ENCODE measurements at regions not wholly inside any gene's neighbourhood (a gene's known extent, or its start where the extent isn't known, plus 50 kb on each side); places are given as distances from the start of the nearest gene placed in this dataset.

GRCh38 chr5:73306741-73307275 lies 133.8 kb downstream of the TMEM174 start:
- ChIA-PET SMC1A (ENCODE audit: uncharacterized antibody, unreplicated experiment) (no interaction called here), RAD21 (ENCODE audit: unreplicated experiment) (no interaction called here), CTCF (no interaction called here), POLR2A (no interaction called here)
- ATAC-seq, result no peak
- Histone ChIP-seq H3K4me1 (ENCODE audit: control insufficient read depth, insufficient read depth, low read length) (no peaks in the 10 kb centered on the region), H3K9ac (ENCODE audit: control insufficient read depth, insufficient read depth, low read length) (no peak overlapping the region), H3K36me3 (ENCODE audit: control insufficient read depth in 2 of 2, insufficient read depth in 2 of 2, low read length in 1 of 2) (no peaks in the 10 kb centered on the region), H3K4me2 (ENCODE audit: control insufficient read depth, insufficient read depth) (no peak overlapping the region), H3K27ac (ENCODE audit: control insufficient read depth, insufficient read depth) (no peak overlapping the region), H3K27me3 (replicated peaks in 1 of 2; ENCODE audit: control insufficient read depth in 2 of 2, insufficient read depth in 2 of 2, low read length in 1 of 2) (peaks cover 0 to 5% of the 10 kb centered on the region in 2 experiments; a peak in 3 of 4 replicates), H3K9me3 (replicated peaks; ENCODE audit: control insufficient read depth, insufficient read depth, low read length) (no peaks in the 10 kb centered on the region; the same call in 1 of the 3 replicates), H3K4me3 (no peak overlapping the region), H4K20me1 (ENCODE audit: control insufficient read depth, insufficient read depth) (no peaks in the 10 kb centered on the region), H2AFZ (ENCODE audit: control insufficient read depth, low read depth, low read length) (no peak overlapping the region), H3K79me2 (ENCODE audit: control insufficient read depth, insufficient read depth, low read length) (no peaks in the 10 kb centered on the region)
- intact Hi-C loops (cut with micrococcal nuclease; ENCODE audit: unreplicated experiment) (loop anchor here (5.0 kb wide), 1 partner anchor 70 kb away; no protein-coding TSS in a partner anchor), in situ Hi-C loops (cut with MboI) (no loop called here)
- 0% methylated on average over 7 of the region's 7 CpGs for WGBS (ENCODE audit: insufficient coverage, insufficient replicate concordance, low lambda C conversion rate, missing lambda C conversion rate)
- no peak for FAIRE-seq
- no TSS peak for BruUV-seq (replicated peaks)
- DNase-seq (ENCODE audit: low read depth, low spot score), result no peak
- TF ChIP-seq NR2C1 (IDR thresholded peaks at IDR 0.05), result no peak
- no peak for TF ChIP-seq NR2C2 (IDR thresholded peaks at IDR 0.05; ENCODE audit: borderline replicate concordance, control insufficient read depth, insufficient read length, low read depth)
- TF ChIP-seq HDGF (IDR thresholded peaks at IDR 0.05), result no peak
- TF ChIP-seq CHD2 (IDR thresholded peaks at IDR 0.05; ENCODE audit: borderline replicate concordance, low read depth, low read length), result no peak
- no peak for TF ChIP-seq ELK1 (IDR thresholded peaks at IDR 0.05; ENCODE audit: low read depth, low read length)
- TF ChIP-seq POLR2AphosphoS2 (IDR thresholded peaks at IDR 0.05; ENCODE audit: low read depth, low read length), result no peak
- no peak for TF ChIP-seq SIX5 (IDR thresholded peaks at IDR 0.05; ENCODE audit: low read depth, low read length, severe bottlenecking)
- no peak for TF ChIP-seq GATAD2B (conservative IDR thresholded peaks at IDR 0.05; ENCODE audit: low read depth)
- TF ChIP-seq CEBPZ (IDR thresholded peaks at IDR 0.05; ENCODE audit: low read depth, low read length), result no peak
- no peak for TF ChIP-seq TCF3 (IDR thresholded peaks at IDR 0.05; ENCODE audit: borderline replicate concordance, insufficient read depth, low read depth, low read length)
- no peak for TF ChIP-seq SUPT20H (IDR thresholded peaks at IDR 0.05; ENCODE audit: borderline replicate concordance, control insufficient read depth, low read depth, low read length)
- TF ChIP-seq STAT3 (IDR thresholded peaks at IDR 0.05; ENCODE audit: low read depth, low read length), result no peak
- TF ChIP-seq GABPA (IDR thresholded peaks at IDR 0.05; ENCODE audit: low read depth), result no peak
- TF ChIP-seq EZH2 (IDR thresholded peaks at IDR 0.05; ENCODE audit: borderline replicate concordance, control insufficient read depth, low read depth, low read length), result no peak
- TF ChIP-seq NKRF (conservative IDR thresholded peaks at IDR 0.05), result no peak
- no peak for TF ChIP-seq ZBTB33 (IDR thresholded peaks at IDR 0.05)
- no peak for TF ChIP-seq IRF4 (IDR thresholded peaks at IDR 0.05; ENCODE audit: low read depth, low read length)
